NT2/D1 (cell line): ENCODE measurements at regions not wholly inside any gene's neighbourhood (a gene's known extent, or its start where the extent isn't known, plus 50 kb on each side); places are given as distances from the start of the nearest gene placed in this dataset.

ENCODE experiments used
- SUZ12 ChIP-seq: IDR thresholded peaks from 2 replicates; pipeline ENCODE4 v1.6.1; 2011; ENCODE audit not compliant: insufficient read length, insufficient read depth; ENCODE audit errors: extremely low read depth
- YY1 ChIP-seq: IDR thresholded peaks from 2 replicates; pipeline ENCODE4 v1.6.1; 2011; ENCODE audit not compliant: insufficient read length, insufficient read depth
- ZNF274 ChIP-seq: IDR thresholded peaks from 2 replicates; pipeline ENCODE4 v1.6.1; 2011; ENCODE audit warnings: mild to moderate bottlenecking, low read depth, low read length

- TF ChIP-seq YY1 (no peak), SUZ12 (no peak), ZNF274 (no peak)
Measured at GRCh38 chr3:162103808-162104207, 607.2 kb downstream of the OTOL1 start.
